Upper lobe of left lung (tissue), 6 donors: ENCODE measurements at regions not wholly inside any gene's neighbourhood (a gene's known extent, or its start where the extent isn't known, plus 50 kb on each side); places are given as distances from the start of the nearest gene placed in this dataset.

Experiments
- ATAC-seq, 2 donors: fragments of 200-7000 bp; cut with Tn5 transposase; one replicate each; pipeline ENCODE4 v1.9.1; 2022; ENCODE audit warnings: mild to moderate bottlenecking in 2 of 2, moderate library complexity in 2 of 2; ENCODE audit not compliant: low FRiP score in 2 of 2
- DNase-seq, 2 donors: peaks; one replicate each; pipeline ENCODE4 v3.0.0-alpha.2; 2019 to 2020
- H3K27ac ChIP-seq, 4 donors: fragments of 200-600 bp; sonication (generic); one replicate each; pipeline ENCODE4 v1.5.1; 2016 to 2019
- H3K27me3 ChIP-seq, 4 donors: fragments of 200-600 bp; sonication (generic); one replicate each; pipeline ENCODE4 v1.5.1; 2017 to 2019
- H3K36me3 ChIP-seq, 4 donors: fragments of 200-600 bp; sonication (generic); one replicate each; pipeline ENCODE4 v1.5.1; 2016 to 2019
- H3K4me1 ChIP-seq, 4 donors: fragments of 200-600 bp; sonication (generic); one replicate each; pipeline ENCODE4 v1.5.1; 2018 to 2019
- H3K4me3 ChIP-seq, 4 donors: fragments of 200-600 bp; sonication (generic); one replicate each; pipeline ENCODE4 v1.5.1; 2017 to 2019; ENCODE audit warnings: mild to moderate bottlenecking in 2 of 4, moderate library complexity in 1 of 4
- H3K9me3 ChIP-seq, 4 donors: fragments of 200-600 bp; sonication (generic); one replicate each; pipeline ENCODE4 v1.5.1; 2018 to 2019
- EP300 ChIP-seq, 4 donors: sonication (generic); formaldehyde crosslinking; IDR thresholded peaks; one replicate each; pipeline ENCODE4 v1.5.1; 2017; ENCODE audit warnings: antibody characterized with exemption in 4 of 4, control low read depth in 2 of 4
- POLR2A ChIP-seq, 4 donors: fragments of 450-650 bp; IDR thresholded peaks; one replicate each; pipeline ENCODE4 v1.5.1; 2016 to 2017; ENCODE audit warnings: antibody characterized with exemption in 4 of 4, mild to moderate bottlenecking in 2 of 4
- POLR2AphosphoS5 ChIP-seq, 2 donors: sonication (generic); formaldehyde crosslinking; IDR thresholded peaks; one replicate each; pipeline ENCODE4 v1.5.1; 2017; ENCODE audit warnings: antibody characterized with exemption in 2 of 2
- WGBS, 2 donors: methylation state at CpG; one replicate each; pipeline ENCODE4 v1.1.5; 2017 to 2018; 5-methylcytosine and 5-hydroxymethylcytosine counted together
- TF ChIP-seq, protein P1 (sequence below), 6 experiments: fragments of 450-650 bp in 4 of 6; fragments of 200-600 bp in 2 of 6; sonication (generic) in 2 of 6; IDR thresholded peaks; one replicate each; pipeline ENCODE4 v1.5.1; 2016 to 2019; ENCODE audit warnings: antibody characterized with exemption in 6 of 6
- donor health status: DM: no; HTN: no; CAD: no; lungs with moderate emphysema.
- donor health status: DM: no; HTN: yes; CAD: no; lungs with severe emphysema.

DNA sequence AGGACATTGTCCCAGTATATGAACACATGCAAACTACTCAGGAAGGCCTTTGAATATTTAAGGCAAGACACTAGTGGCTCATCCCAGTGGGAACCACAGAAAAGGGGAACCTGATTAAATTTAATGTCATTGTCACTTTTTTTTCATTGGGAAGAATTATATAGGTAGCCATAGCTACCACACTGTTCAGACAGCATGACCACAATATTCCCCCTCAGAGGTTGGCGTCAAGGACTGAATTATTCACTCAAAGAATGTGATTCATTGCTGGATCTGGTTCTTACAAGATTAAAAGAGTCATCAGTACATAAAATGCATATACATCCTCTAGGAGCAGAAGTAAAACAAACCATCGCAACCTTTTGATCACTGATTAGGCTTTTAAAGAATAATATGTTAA is 92.0 kb upstream of the SMARCAD1 start:
- Histone ChIP-seq H3K4me3 (no peak overlapping the region), H3K36me3 (no peaks in the 10 kb centered on the region), H3K9me3 (no peaks in the 10 kb centered on the region), H3K27ac (no peak overlapping the region), H3K4me1 (no peaks in the 10 kb centered on the region), H3K27me3 (no peaks in the 10 kb centered on the region)
- WGBS, 2 donors: 76 to 79% methylated on average over 2 of the region's 2 CpGs
- DNase-seq: no peak
- TF ChIP-seq POLR2A (IDR thresholded peaks at IDR 0.05) (no peak), POLR2AphosphoS5 (IDR thresholded peaks at IDR 0.05) (no peak), EP300 (IDR thresholded peaks at IDR 0.05) (no peak)
- TF ChIP-seq, protein P1, sequence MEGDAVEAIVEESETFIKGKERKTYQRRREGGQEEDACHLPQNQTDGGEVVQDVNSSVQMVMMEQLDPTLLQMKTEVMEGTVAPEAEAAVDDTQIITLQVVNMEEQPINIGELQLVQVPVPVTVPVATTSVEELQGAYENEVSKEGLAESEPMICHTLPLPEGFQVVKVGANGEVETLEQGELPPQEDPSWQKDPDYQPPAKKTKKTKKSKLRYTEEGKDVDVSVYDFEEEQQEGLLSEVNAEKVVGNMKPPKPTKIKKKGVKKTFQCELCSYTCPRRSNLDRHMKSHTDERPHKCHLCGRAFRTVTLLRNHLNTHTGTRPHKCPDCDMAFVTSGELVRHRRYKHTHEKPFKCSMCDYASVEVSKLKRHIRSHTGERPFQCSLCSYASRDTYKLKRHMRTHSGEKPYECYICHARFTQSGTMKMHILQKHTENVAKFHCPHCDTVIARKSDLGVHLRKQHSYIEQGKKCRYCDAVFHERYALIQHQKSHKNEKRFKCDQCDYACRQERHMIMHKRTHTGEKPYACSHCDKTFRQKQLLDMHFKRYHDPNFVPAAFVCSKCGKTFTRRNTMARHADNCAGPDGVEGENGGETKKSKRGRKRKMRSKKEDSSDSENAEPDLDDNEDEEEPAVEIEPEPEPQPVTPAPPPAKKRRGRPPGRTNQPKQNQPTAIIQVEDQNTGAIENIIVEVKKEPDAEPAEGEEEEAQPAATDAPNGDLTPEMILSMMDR (IDR thresholded peaks at IDR 0.05): no peak
- no peak for ATAC-seq

DNA sequence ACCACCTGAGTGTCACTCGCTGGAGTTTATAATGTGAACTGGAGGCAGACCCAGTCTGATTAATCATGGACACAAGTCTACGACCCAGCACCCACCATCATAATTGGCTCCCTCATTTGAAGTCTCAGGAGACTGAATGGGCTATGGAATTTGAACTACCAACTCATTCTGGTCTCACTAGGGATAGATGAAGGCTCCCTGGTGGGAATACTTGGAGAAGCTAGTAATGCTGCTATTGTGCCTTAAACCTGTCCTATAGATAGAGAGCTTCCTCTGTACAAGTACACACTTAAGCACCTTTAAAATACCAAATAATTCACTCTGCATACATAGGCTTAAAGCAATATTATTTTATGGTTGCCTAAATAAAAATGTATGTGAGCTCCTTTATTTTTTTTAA is 90.8 kb upstream of the SMARCAD1 start:
- Histone ChIP-seq H3K36me3 (no peaks in the 10 kb centered on the region), H3K27me3 (no peaks in the 10 kb centered on the region), H3K27ac (no peak overlapping the region), H3K4me1 (no peaks in the 10 kb centered on the region), H3K9me3 (no peaks in the 10 kb centered on the region), H3K4me3 (no peak overlapping the region)
- 84 to 86% methylated on average over 2 of the region's 2 CpGs for WGBS, 2 donors
- DNase-seq (no peak), ATAC-seq (no peak)
- TF ChIP-seq, protein P1 (IDR thresholded peaks at IDR 0.05): no peak
- TF ChIP-seq POLR2A (IDR thresholded peaks at IDR 0.05): no peak
- TF ChIP-seq EP300 (IDR thresholded peaks at IDR 0.05): no peak
- TF ChIP-seq POLR2AphosphoS5 (IDR thresholded peaks at IDR 0.05): no peak

DNA sequence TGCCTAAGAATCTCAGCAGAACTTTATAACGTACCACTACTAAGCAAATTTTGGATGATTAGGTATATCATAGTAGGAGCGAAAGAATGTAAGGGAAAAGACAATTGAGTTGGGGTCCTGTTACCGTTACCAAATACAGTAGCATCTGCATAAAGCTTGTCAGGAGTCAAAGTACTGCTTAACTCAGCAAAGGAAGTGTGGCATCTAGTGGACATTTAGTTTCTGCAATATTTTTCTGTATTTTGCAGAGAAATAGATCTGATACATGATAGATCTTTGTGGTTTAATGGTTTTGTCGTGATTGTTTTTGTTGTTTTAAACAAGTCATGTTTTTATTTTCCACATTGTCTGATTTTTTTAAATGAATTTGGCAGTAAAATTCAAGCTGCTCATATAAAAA is 81.0 kb upstream of the SMARCAD1 start:
- H3K4me1 ChIP-seq: no peaks in the 10 kb centered on the region
- H3K4me3 ChIP-seq: no peak overlapping the region
- no peaks in the 10 kb centered on the region for H3K27me3 ChIP-seq
- H3K36me3 ChIP-seq: no peaks in the 10 kb centered on the region
- H3K27ac ChIP-seq: no peak overlapping the region
- TF ChIP-seq EP300 (IDR thresholded peaks at IDR 0.05) (no peak), POLR2A (IDR thresholded peaks at IDR 0.05) (no peak), POLR2AphosphoS5 (IDR thresholded peaks at IDR 0.05) (no peak)
- TF ChIP-seq, protein P1 (IDR thresholded peaks at IDR 0.05): no peak
- no peak for ATAC-seq
- H3K9me3 ChIP-seq: no peaks in the 10 kb centered on the region
- 47 to 56% methylated on average over 4 of the region's 4 CpGs for WGBS, 2 donors
- DNase-seq: no peak

DNA sequence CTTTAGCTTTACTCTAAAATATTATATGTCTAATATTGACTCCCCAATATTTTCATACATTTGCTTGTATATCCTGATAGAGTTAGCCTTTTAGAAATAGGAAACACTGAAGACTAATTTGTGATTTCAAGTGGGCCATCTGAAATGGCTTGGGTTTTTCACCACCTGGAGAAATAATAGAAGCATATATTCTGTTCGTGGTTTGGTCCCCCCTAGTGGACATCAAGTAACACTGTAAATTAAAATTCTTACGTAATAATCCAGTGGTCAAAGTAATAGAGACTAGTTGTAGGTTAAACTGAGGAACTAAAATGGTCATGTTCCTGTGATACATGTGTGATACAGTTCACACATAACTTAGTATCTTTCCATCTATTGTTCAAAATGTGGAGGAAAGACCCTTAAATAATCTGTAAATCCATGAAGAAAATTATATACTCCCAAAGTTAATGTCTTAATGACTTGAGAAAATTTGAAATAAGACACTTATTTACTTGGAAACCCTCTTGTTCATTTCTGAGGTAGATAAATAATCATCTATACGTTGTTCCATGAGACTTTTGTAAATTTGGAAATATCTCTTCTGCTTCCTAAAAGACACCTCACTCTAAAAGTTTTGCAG is 79.8 kb upstream of the SMARCAD1 start:
- TF ChIP-seq EP300 (IDR thresholded peaks at IDR 0.05): no peak
- TF ChIP-seq POLR2AphosphoS5 (IDR thresholded peaks at IDR 0.05): no peak
- TF ChIP-seq POLR2A (IDR thresholded peaks at IDR 0.05): no peak
- TF ChIP-seq, protein P1 (IDR thresholded peaks at IDR 0.05): peak in 5 of 6 experiments; percentile 29 to 56 (median 33)
- 10 to 17% methylated on average over 3 of the region's 3 CpGs for whole genome bisulfite sequencing, 2 donors
- DNase-seq (no peak), ATAC-seq (peak in 1 of 2 donors; percentile 55)
- H3K9me3 ChIP-seq: no peaks in the 10 kb centered on the region
- H3K4me1 ChIP-seq: no peaks in the 10 kb centered on the region
- no peaks in the 10 kb centered on the region for H3K36me3 ChIP-seq
- no peak overlapping the region for H3K27ac ChIP-seq
- no peak overlapping the region for H3K4me3 ChIP-seq
- no peaks in the 10 kb centered on the region for H3K27me3 ChIP-seq

DNA sequence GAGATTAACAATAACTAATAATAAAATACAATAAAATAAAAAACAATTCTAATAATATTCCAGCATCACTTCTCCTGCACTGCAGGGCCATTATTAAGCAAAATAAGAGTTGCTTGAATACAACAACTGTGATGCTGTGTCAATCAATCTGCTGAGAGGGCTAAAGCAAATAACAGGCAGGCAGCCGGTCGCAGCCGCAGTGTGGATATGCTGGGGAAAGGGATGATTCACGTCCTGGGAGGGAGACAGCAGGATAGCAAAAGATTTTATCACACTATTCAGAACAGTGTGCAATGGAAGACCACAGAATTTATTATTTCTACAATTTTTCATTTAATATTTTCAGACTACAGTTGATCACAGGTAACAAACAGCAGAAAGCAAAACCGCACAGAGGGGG is 76.5 kb upstream of the SMARCAD1 start:
- DNase-seq: no peak
- Histone ChIP-seq H3K9me3 (no peaks in the 10 kb centered on the region), H3K36me3 (no peaks in the 10 kb centered on the region), H3K4me3 (no peak overlapping the region), H3K27ac (no peak overlapping the region), H3K27me3 (no peaks in the 10 kb centered on the region), H3K4me1 (no peaks in the 10 kb centered on the region)
- ATAC-seq: no peak
- TF ChIP-seq, protein P1 (IDR thresholded peaks at IDR 0.05): no peak
- TF ChIP-seq POLR2AphosphoS5 (IDR thresholded peaks at IDR 0.05) (no peak), EP300 (IDR thresholded peaks at IDR 0.05) (no peak), POLR2A (IDR thresholded peaks at IDR 0.05) (no peak)
- WGBS, 2 donors: 79 to 80% methylated on average over 5 of the region's 5 CpGs
